GM18519 (cell line): ENCODE measurements at regions not wholly inside any gene's neighbourhood (a gene's known extent, or its start where the extent isn't known, plus 50 kb on each side); places are given as distances from the start of the nearest gene placed in this dataset.

Source experiments
- ATAC-seq: cut with Tn5 transposase; IDR thresholded peaks from one replicate; pipeline ENCODE4 v1.9.1; 2021; ENCODE audit warnings: mild to moderate bottlenecking, moderate library complexity; ENCODE audit not compliant: unreplicated experiment, low FRiP score

DNA sequence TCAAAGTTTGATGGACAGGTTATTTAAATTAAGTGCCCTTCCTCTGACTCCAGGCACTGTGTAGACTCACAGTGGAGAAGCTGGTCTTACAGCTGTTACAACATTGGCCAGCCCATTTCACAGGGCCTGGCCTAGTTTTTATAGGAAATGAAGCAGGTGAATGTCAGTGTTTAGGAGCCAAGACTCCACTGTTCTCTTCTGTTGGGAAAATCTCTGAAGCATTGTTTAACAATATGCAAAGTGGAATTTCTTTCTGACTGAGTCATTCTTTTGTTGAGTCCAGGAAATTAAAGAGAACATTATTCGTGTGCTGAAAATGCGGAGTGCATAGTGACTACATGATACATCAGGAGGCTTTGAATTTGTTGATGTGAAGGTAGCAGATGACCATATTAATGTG is 64.7 kb downstream of the ARRDC4 start:
- no peak for ATAC-seq

DNA sequence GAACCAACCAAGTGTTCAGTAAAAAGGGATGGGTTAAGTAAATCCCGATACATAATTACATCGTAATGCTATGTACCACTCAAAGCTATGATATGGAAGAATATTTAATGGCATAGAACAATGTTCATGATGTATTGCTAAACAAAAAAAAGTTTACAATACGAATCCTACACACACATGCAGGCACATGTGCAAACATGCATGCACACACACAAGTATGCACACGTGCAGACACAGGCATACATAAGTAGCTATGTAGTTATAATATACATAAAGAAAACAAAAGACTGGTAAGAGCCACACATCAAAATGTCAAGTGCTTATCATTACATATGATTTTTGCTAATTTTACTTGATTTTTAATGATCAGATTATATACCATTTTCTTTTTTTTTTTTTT is 74.2 kb downstream of the ARRDC4 start:
- ATAC-seq: no peak

DNA sequence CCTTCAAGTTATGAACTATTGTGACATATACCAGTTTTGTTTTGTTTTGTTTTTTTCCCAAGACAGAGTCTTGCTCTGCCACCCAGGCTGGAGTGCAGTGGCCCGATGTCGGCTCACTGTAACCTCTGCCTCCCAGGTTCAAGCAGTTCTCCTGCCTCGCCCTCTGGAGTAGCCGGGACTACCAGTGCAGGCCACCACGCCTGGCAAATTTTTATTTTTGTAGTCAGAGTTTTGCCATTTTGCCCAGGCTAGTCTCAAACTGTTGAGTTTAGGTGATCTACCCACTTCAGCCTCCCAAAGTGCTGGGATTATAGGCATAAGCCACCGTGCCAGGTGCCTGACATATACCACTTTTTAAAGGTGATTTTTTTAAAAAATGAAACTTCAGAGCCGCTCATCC is 74.6 kb downstream of the ARRDC4 start:
- no peak for ATAC-seq

DNA sequence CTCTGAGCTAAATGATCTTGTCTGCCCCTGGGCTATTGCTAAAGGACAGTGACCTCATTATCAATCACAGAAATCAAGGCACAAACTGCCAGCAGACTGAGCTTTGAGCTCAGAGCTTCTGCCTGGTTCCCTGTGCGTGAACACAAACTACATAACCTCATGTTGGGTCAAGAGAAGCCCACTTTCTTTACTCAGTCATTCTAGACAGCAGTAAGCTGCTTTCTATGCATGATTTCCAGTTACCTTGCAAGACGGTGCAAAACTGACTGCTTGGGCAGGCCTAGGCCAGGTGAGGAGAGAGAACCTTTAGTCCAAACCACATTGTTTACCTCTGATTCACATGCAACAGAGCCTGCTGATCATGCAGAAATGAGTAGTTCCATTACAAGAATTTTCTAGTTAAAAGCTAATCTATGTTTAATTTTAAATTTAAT is 75.1 kb downstream of the ARRDC4 start:
- no peak for ATAC-seq

GRCh38 chr15:98039596-98039995 is 79.1 kb downstream of the ARRDC4 start:
- no peak for ATAC-seq

GRCh38 chr15:98040146-98040545 is 79.6 kb downstream of the ARRDC4 start:
- ATAC-seq: no peak

DNA sequence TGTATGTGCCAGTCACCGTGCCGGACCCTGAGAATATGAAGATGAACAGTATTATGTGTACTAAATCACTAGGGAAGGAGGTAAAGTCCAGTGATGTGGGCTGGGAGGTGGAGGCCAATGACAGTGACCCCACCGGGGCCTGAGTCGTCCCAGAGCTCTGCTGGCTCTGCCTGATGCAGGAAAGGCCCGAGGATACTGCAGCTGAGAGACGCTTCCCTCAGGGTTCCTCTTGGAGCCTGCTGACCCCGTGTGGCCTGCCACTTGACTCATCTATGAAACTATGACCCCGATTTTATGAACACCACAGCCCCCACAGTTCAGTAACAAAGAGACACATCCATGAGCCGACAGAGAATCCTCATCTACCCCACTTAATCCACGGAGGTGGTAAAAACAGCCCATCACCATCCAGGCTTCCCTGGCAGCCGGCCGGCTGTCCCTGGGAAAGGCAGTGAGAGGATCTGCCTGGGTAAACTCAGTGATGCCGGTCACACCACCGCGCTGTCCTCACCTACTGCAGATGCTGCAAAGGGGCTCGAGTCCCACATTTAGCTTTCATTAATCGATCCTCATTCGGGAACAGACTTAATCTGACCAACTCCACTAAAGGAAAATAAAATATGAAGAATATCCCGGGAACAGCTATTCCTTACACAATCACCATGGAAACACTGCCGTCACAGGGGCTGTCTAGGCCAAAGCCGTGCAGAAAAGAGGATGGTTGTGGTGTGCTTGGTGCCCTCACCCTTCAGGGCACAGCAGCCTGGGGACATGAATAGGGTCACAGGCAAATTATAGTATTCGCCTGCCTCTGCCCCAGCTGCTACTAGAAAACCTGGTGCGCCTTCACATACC is 82.9 kb downstream of the ARRDC4 start:
- ATAC-seq: no peak

DNA sequence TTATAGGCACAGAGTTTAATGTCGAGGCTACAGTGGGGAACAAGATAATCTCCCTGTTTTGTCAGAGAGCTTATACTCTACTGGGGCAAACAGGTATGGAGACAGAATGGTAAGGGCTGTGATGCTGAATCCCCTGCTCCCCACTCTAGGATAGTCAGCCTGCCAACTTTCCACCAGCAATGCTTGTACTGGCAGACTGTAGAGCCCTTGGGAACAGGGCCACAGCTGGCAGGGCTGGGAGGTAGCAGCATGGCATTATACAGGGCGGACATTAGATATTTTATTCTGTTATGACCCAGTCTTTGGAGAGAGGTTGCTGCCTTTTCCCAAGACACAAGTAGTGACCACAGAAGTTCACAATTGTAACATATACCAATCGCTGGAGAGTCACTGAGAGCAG is 91.2 kb downstream of the ARRDC4 start:
- no peak for ATAC-seq

DNA sequence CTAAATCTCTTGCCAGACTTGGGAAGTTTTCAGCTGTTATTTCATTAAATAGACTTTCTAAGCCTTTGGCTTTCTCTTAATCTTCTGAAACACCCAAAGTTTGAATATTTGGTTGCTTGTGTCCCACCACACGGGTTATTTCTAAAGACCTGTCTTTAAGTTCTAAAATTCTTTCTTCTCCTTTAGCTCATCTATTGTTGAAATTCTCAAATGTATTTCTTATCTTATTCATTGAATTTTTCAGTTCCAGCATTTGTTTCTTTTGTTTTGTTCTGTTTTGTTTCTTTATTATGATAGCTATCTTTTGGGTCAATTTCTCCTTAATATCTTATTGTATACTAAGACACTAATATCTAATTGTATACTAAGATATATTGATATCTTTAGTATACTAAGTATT is 97.0 kb downstream of the ARRDC4 start:
- ATAC-seq: no peak

GRCh38 chr15:98062869-98063268 is 102.4 kb downstream of the ARRDC4 start:
- no peak for ATAC-seq

- no peak for ATAC-seq
These were observed 102.8 kb downstream of the ARRDC4 start for GRCh38 chr15:98063315-98063714.

GRCh38 chr15:98063871-98064270 is 103.4 kb downstream of the ARRDC4 start:
- no peak for ATAC-seq

DNA sequence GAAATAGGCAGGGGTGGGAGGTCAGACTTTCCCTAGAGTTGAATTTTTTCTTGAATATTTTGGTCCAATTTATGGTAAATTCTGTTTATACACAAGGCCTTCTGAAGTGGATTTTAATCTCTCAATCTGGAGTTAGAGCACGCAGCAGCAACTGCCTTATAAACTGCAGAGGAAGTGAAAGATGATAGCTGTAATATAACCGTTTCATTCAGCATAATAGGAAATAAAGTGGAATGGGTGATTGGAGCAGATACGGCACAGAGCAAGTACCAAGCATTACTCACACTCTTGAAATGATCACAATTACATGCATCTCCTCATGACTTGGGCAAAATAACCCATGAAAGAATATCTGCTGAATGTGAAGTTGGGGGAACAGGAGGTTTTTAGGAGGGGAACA is 106.8 kb downstream of the ARRDC4 start:
- no peak for ATAC-seq

DNA sequence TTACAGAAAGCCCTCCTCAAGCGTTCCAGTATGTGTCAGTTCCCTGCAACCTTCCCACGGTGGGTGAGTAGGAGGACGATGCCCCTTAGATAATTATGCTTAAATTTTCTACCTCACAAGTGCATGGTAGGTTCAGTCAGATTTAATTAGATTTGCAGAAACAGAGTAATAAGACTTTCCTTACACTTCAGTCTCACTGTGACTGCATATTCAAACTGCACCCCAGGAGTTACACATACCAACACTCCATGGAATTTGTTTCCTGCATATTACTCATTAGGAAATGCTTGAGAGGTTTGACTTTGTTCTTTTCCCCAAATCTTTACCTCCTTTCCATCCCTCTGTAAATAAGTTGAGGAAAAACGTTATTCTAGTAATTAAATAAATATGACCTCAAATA is 108.8 kb downstream of the ARRDC4 start:
- ATAC-seq: no peak

GRCh38 chr15:98070137-98070536 is 109.6 kb downstream of the ARRDC4 start:
- ATAC-seq: no peak

DNA sequence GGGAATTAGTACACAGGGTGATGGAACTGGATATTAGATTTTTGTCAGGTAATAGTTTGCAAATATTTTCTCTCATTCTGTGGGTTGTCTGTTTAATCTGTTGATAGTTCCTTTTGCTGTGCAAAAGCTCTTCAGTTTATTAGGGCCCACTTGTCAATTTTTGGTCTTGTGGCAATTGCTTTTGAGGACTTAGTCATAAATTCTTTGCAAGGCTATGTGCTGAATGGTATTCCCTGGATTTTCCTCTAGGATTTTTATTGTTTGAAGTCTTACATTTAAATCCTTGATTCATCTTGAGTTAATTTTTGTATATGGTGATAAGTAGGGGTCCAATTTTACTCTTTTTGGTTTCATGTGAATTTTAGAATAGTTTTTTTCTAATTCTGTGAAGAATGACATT is 111.3 kb downstream of the ARRDC4 start:
- no peak for ATAC-seq

DNA sequence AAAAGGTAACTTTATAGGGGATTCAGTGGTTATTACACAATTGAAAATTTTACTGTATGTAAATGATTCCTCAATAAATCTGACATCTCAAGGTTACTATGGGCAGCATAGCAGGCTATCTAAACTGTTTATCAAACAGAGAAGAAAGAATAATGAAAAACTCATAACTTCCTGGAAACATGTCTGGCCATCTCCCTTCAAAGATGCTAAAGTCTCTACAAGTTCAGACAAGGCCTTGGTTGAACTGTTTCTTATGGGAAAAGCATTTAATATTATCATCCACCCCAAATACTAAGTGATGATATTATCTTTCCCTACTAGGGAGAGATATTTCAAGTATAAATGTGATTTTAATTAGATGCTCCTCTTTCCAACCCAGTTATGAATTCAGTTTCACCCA is 114.9 kb downstream of the ARRDC4 start:
- no peak for ATAC-seq

GRCh38 chr15:98076021-98076816 is 115.7 kb downstream of the ARRDC4 start:
- ATAC-seq: no peak

- ATAC-seq: no peak
These were observed 116.7 kb downstream of the ARRDC4 start for GRCh38 chr15:98077186-98077585.

DNA sequence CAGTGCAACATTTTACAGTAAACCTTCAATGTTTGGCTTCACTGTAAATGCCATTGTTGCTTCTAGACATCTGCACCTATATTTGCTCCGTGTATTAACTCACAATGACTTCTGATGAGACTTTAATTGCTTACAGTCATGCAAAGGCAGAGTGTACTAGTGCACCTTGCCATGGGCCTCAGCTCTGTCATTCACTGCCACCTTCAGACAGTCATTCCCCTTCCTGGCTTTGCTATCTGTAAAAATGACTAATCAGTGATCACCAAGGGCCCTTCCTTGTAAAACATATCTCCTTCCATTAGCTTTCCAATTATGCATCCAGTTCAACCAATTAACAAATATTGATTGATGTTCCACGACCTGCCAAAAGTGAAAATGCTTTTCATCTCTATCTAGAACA is 120.3 kb downstream of the ARRDC4 start:
- no peak for ATAC-seq

DNA sequence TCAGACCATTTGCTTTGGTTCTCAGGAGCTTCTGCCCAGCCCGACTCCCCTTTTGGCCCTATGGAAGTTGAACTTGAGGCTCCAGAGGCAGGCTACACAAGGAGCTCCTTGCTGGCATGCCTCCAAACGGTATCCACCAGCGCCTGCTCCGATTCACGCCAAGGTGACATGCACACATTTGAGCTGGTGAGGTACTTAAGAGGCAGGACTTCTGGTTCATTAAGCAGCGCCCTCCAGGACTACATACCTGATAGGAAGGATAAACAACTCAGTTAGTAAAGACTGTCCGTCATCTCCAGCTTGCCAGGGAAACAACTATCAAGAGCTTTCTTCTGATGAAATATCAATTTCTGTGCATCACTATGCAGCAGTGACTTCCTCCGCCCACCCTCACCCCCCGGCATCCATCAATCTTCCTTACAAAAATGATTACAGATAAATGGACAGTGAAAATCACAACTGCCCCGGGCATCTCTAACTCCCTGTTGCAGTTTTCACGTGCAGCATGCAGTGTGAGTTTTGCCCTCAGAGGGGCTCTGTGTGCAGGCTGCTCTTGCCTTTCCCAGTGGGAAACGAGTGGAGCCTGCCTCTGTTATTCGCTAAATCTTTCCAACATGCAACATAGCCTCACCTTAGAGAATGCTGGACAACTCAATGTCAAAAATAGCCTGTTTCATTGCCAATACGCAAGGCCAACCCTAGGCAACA is 122.9 kb downstream of the ARRDC4 start:
- no peak for ATAC-seq
